ENCODE measurements at regions not wholly inside any gene's neighbourhood (a gene's known extent, or its start where the extent isn't known, plus 50 kb on each side); places are given as distances from the start of the nearest gene placed in this dataset.
"Not testable (repeated sequence)": the region's sequence is repeated elsewhere in the genome, so short reads cannot be mapped to it uniquely, and the experiment has no call there.

- H2AFZ ChIP-seq (replicated peaks; ENCODE audit: low read length, poor library complexity); H3K27me3 ChIP-seq (ENCODE audit: control insufficient read depth, insufficient read depth, low read length); in situ Hi-C loops (cut with MboI; ENCODE audit: low sequenced_read_pairs); H3K56ac ChIP-seq (ENCODE audit: extremely low read depth, insufficient read depth, low read length); H4K8ac ChIP-seq (ENCODE audit: low read depth in 2 of 2, low read length in 2 of 2); H4K5ac ChIP-seq (ENCODE audit: low read depth, low read length); H3K4ac ChIP-seq (ENCODE audit: low read depth, low read length); H4K20me1 ChIP-seq (ENCODE audit: insufficient read depth, low read length); H3K23ac ChIP-seq (ENCODE audit: low read depth, low read length); H2BK20ac ChIP-seq (ENCODE audit: low read depth, low read length); BruUV-seq (replicated peaks); H2AK9ac ChIP-seq (replicated peaks; ENCODE audit: low read depth, low read length, poor library complexity); H3K4me2 ChIP-seq (ENCODE audit: low read depth, low read length); H3K4me3 ChIP-seq (ENCODE audit: insufficient read depth, low read depth, low read length); POLR2A ChIA-PET (ENCODE audit: unreplicated experiment); H4K91ac ChIP-seq (ENCODE audit: insufficient read depth, low read depth, low read length); H3K14ac ChIP-seq (replicated peaks; ENCODE audit: low read depth, low read length); H2BK15ac ChIP-seq (ENCODE audit: low read depth, low read length); H3K4me1 ChIP-seq (ENCODE audit: control insufficient read depth, insufficient read depth, low read length); H3K18ac ChIP-seq (ENCODE audit: low read depth, low read length); dilution Hi-C loops (cut with HindIII; ENCODE audit: low sequenced_read_pairs, unreplicated experiment); H3K9me3 ChIP-seq (ENCODE audit: control insufficient read depth, insufficient read depth, low read length); H3K79me1 ChIP-seq (ENCODE audit: low read depth in 1 of 2, low read length in 2 of 2); DNase-seq; H3K9me1 ChIP-seq (ENCODE audit: insufficient read depth, low read length); CTCF ChIA-PET; H3K9ac ChIP-seq (ENCODE audit: low read depth, low read length); H2BK5ac ChIP-seq (ENCODE audit: low read depth, low read length, poor library complexity, severe bottlenecking); H2BK120ac ChIP-seq (ENCODE audit: low read depth, low read length); H3K27ac ChIP-seq (ENCODE audit: insufficient read depth, low read length); intact Hi-C loops (cut with micrococcal nuclease); H3K36me3 ChIP-seq (ENCODE audit: control insufficient read depth, insufficient read depth, low read length); H2AK5ac ChIP-seq (ENCODE audit: low read depth, low read length): not testable (repeated sequence)
- no CpG with 5 or more reads among the region's 19 CpGs for WGBS, 2 experiments (ENCODE audit: extremely low coverage in 2 of 2, insufficient read length in 1 of 2)
- peak; percentile 100 for ATAC-seq (ENCODE audit: low read depth)
- TF ChIP-seq SMC3 (IDR thresholded peaks at IDR 0.05; ENCODE audit: low read depth, low read length): peak; percentile 52
- peak; percentile 50 for TF ChIP-seq CTCF (conservative IDR thresholded peaks at IDR 0.05; ENCODE audit: low read depth, low read length)
- peak; percentile 62 for TF ChIP-seq RAD21 (IDR thresholded peaks at IDR 0.05; ENCODE audit: low read length)
These were observed 125.9 kb upstream of the RRN3 start for GRCh38 chr16:15219679-15220615.

DNA sequence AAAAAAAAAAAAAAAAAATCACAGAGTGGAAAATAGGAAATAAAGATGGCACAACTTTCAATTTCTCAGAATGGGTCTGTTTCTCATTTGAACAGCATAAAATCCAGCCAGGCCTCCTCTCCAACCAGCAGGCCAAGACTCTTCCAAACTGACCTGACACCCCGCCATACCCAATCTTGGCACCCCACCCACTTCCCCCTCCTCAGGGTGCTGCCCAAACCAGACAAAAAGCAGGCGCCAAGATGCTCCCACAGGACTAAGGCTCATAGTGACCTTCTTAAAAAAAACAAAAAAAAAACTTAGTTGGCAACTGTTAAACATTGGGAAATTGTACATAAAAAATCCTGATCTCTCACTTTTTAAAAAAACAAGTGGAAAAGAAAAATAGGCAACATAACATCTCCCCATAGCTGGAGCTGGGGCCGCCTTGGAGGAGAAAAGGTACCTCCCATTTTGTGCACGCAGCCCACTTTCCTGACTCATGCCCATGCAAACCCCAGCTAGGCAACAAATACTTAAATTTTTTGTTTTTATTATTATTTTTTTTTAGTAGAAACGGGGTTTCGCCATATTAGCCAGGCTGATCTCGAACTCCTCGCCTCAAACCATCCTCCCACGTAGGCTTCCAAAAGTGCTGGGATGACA lies 124.9 kb upstream of the RRN3 start:
- H2AK5ac ChIP-seq (ENCODE audit: low read depth, low read length); BruUV-seq (replicated peaks); H3K9me1 ChIP-seq (ENCODE audit: insufficient read depth, low read length); H3K9me3 ChIP-seq (ENCODE audit: control insufficient read depth, insufficient read depth, low read length); H2BK20ac ChIP-seq (ENCODE audit: low read depth, low read length); H3K27me3 ChIP-seq (ENCODE audit: control insufficient read depth, insufficient read depth, low read length); H3K27ac ChIP-seq (ENCODE audit: insufficient read depth, low read length); H3K14ac ChIP-seq (replicated peaks; ENCODE audit: low read depth, low read length); H4K5ac ChIP-seq (ENCODE audit: low read depth, low read length); H3K56ac ChIP-seq (ENCODE audit: extremely low read depth, insufficient read depth, low read length); intact Hi-C loops (cut with micrococcal nuclease); ATAC-seq (ENCODE audit: low read depth); H2BK120ac ChIP-seq (ENCODE audit: low read depth, low read length); H3K18ac ChIP-seq (ENCODE audit: low read depth, low read length); H2BK5ac ChIP-seq (ENCODE audit: low read depth, low read length, poor library complexity, severe bottlenecking); H3K79me1 ChIP-seq (ENCODE audit: low read depth in 1 of 2, low read length in 2 of 2); H3K4me1 ChIP-seq (ENCODE audit: control insufficient read depth, insufficient read depth, low read length); H2BK15ac ChIP-seq (ENCODE audit: low read depth, low read length); in situ Hi-C loops (cut with MboI; ENCODE audit: low sequenced_read_pairs); H4K8ac ChIP-seq (ENCODE audit: low read depth in 2 of 2, low read length in 2 of 2); H3K23ac ChIP-seq (ENCODE audit: low read depth, low read length); H3K9ac ChIP-seq (ENCODE audit: low read depth, low read length); H3K36me3 ChIP-seq (ENCODE audit: control insufficient read depth, insufficient read depth, low read length); H2AK9ac ChIP-seq (replicated peaks; ENCODE audit: low read depth, low read length, poor library complexity); H4K91ac ChIP-seq (ENCODE audit: insufficient read depth, low read depth, low read length); H3K4me3 ChIP-seq (ENCODE audit: insufficient read depth, low read depth, low read length); H4K20me1 ChIP-seq (ENCODE audit: insufficient read depth, low read length); CTCF ChIA-PET; dilution Hi-C loops (cut with HindIII; ENCODE audit: low sequenced_read_pairs, unreplicated experiment); DNase-seq; H2AFZ ChIP-seq (replicated peaks; ENCODE audit: low read length, poor library complexity); H3K4me2 ChIP-seq (ENCODE audit: low read depth, low read length); POLR2A ChIA-PET (ENCODE audit: unreplicated experiment); H3K4ac ChIP-seq (ENCODE audit: low read depth, low read length): not testable (repeated sequence)
- WGBS, 2 experiments (ENCODE audit: extremely low coverage in 2 of 2, insufficient read length in 1 of 2): no CpG with 5 or more reads among the region's 9 CpGs

All from IMR-90 (cell line).